NCI-H526 (cell line): ENCODE measurements at regions not wholly inside any gene's neighbourhood (a gene's known extent, or its start where the extent isn't known, plus 50 kb on each side); places are given as distances from the start of the nearest gene placed in this dataset.
A peak's percentile ranks its signal among the peaks of the same experiment; 100 is the strongest.
"Not testable (repeated sequence)": the region's sequence is repeated elsewhere in the genome, so short reads cannot be mapped to it uniquely, and the experiment has no call there.

Experiments used
- DNase-seq, 2 experiments: peaks; one replicate each; lab custom pipeline; 2025; lab: John Stamatoyannopoulos, UW

GRCh38 chrX:3440981-3441380, 94.5 kb upstream of the MXRA5 start:
- DNase-seq: no peak

GRCh38 chrX:3435916-3436315, 89.5 kb upstream of the MXRA5 start:
- not testable (repeated sequence) for DNase-seq

DNA sequence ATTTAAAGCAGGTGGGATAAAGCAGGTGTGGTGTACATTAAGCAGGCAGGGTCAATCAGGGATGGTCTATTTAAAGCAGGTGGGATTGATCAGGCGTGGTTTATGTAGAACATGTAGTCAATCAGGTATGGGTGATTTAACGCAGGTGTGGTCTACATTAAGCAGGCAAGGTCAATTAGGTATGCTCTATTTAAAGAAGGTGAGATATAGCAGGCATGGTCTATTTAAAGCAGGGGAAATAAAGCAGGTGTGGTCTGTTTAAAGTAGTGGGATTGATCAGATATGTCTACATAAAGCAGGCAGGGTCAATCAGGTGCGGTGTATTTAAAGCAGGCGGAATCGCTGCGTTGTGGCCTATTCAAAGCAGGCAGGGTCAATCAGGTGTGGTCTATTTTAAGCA, 88.6 kb upstream of the MXRA5 start:
- DNase-seq: peak; percentile 16

DNA sequence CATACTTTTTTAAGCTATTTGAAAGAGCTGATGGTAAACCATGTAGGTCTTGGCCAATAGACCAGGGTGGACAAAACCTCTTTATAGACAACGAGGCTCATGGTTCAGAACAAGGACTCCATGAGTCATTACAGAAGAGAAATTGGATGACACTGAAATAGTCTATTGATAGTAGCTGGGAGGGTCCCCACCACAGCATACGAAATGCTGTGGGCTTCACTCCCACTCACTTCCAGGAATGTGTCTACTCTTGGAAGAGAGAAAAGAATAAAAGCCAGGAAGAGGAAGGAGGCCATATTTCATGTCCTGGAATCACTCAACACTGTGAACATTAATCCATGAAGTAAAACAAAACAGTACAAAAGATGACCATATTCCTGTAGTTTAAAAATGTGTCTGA, 82.3 kb upstream of the MXRA5 start:
- DNase-seq: no peak

DNA sequence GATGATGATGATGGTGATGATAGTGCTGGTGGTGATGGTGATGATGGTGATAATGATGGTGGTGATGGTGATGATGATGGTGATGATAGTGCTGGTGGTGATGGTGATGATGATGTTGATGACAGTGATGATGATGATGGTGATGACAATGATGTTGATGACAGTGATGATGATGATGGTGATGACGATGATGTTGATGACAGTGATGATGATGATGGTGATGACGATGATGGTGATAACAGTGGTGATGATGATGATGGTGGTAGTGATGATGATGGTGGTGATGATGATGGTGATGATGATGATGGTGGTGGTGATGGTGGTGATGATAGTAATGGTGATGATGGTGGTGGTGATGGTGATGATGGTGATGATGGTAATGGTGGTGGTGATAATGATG, 80.1 kb upstream of the MXRA5 start:
- no peak for DNase-seq

- DNase-seq: no peak
Measured at GRCh38 chrX:3425031-3425430, 78.6 kb upstream of the MXRA5 start.

DNA sequence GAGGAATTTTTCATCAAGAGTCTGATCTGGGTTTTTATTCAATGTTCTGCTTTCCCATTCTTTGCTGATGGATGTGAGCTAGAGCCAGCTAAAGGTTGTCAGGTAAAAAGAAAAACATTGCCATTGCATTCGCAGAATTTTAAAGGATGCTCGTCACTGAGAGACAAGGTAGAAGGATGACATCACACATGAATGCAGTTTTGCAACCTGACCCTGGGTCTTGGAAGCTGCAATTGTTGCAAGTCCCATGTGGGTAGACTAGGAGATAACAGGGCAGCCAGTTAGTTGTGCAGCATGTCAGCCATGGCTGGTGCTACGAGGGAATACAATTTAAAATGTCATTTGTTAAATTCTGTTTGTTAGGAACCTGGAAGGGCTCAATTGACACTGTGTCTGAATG, 73.9 kb upstream of the MXRA5 start:
- DNase-seq: no peak

- no peak for DNase-seq
Measured at GRCh38 chrX:3415011-3415410, 68.6 kb upstream of the MXRA5 start.

DNA sequence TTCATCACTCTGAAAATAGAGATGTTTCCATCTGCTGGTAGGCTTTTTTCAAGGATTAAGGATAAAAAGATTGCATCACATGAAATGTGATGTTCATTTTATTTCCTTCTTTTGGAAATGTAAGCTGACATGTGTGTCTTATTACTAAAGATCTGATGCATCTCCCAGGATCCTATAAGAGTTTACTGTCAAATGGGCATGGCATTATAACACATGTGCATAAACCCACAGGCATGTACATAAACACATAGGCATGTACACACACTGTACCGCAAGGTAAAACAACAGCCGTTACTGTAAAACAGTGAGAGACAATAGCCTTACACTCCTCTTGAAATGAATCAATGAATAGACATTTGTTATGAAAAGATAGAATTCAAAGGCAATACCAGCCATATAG, 65.2 kb upstream of the MXRA5 start:
- not testable (repeated sequence) for DNase-seq

DNA sequence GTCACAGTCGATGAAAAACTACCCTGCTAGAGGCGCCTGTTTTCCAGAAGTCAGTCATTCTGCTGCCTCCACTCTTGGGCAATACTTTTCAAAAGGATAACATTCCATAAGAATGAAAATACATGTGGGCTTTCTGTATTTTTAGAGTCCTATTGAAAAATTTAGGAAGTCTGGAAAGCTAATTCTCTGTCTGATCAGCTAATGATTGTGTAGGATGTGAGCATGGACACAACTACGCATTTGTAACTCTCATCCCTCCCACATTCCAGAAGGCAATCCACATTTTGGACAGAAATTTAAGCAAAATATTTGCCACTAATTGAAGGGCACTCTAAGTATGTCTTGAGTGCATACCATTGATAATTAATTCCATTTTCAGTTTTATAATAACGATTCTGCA, 63.5 kb upstream of the MXRA5 start:
- DNase-seq: not testable (repeated sequence)

- no peak for DNase-seq
Measured at GRCh38 chrX:3407781-3408180, 61.3 kb upstream of the MXRA5 start.

DNA sequence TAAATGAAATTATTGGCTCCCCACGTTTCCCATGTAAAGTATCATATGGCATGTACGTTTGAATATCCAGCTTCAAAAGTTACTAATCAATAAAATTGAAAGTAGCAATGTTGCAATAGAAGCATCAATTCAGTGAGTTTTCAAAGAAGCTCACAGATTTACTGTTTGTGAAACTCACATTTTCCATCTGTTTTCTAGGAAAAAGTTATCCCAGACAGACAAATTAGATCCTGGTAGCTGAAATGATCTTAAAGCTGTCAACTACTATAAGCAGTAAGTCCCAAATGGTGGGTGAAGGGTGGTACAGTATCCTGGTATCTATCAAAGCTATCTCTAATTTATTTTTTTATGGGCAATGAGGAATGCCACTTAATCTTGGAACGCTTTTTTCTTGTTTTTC, 60.7 kb upstream of the MXRA5 start:
- no peak for DNase-seq

DNA sequence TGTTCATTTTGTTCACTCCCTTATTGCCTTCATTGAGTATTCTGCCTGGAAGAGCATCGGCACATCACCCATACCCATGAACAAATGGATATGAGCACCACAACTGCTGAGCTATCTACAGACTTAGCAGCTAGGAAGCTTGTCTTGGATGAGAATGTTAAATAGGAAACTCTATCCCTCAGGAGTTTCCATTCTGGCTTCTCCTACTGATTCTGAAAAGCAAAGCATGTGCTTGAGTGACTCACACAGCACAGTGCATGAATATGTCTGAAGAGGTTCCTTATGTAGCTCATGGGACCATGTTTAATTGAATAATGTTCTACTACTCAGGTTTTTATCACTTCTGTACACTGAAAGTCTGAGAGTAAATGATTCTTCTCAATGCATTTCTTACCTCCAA, 57.3 kb upstream of the MXRA5 start:
- no peak for DNase-seq
